SK-N-SH (cell line): ENCODE measurements at regions not wholly inside any gene's neighbourhood (a gene's known extent, or its start where the extent isn't known, plus 50 kb on each side); places are given as distances from the start of the nearest gene placed in this dataset.

Source experiments
- CTCF ChIA-PET: fragments of 300-600, 350-600 bp; formaldehyde crosslinking; extraction: SDS; loops from one replicate; lab custom pipeline; 2021; lab: Yijun Ruan, JAX
- POLR2A ChIA-PET: fragments of 350-600 bp; sonication (Branson Sonifier 250); formaldehyde crosslinking; extraction: SDS; loops from one replicate; lab custom pipeline; 2020; ENCODE audit warnings: antibody characterized with exemption, inconsistent platforms; lab: Yijun Ruan, JAX
- DNase-seq: peaks from one replicate; pipeline ENCODE4 v3.0.0; 2012
- H2AFZ ChIP-seq: fragments of 200-600 bp; sonication (generic); 2 replicates; pipeline ENCODE4 v1.8.1; 2016; ENCODE audit warnings: antibody characterized with exemption, mild to moderate bottlenecking, low read depth
- H3F3A ChIP-seq: fragments of 200-600 bp; sonication (generic); replicated peaks from 2 replicates; pipeline ENCODE3; 2016; ENCODE audit warnings: antibody characterized with exemption, mild to moderate bottlenecking; ENCODE audit not compliant: insufficient read depth
- H3K27ac ChIP-seq, 2 experiments: fragments of 200-500 bp in 1 of 2; fragments of 200-600 bp in 1 of 2; sonication (Bioruptor generic) in 1 of 2; sonication (generic), shearing (Covaris generic) in 1 of 2; 2 replicates each; pipeline versions ENCODE4 v1.5.1 to v1.6.1; 2014 to 2016; ENCODE audit warnings: low read depth in 2 of 2, inconsistent platforms in 1 of 2, low read length in 1 of 2, mild to moderate bottlenecking in 1 of 2, mixed read lengths in 1 of 2
- H3K27me3 ChIP-seq: fragments of 200-600 bp; sonication (generic), shearing (Covaris generic); 2 replicates; pipeline ENCODE4 v1.6.1; 2016; ENCODE audit warnings: mixed run types; ENCODE audit not compliant: insufficient read depth
- H3K36me3 ChIP-seq, 2 experiments: fragments of 200-500 bp in 1 of 2; fragments of 200-600 bp in 1 of 2; sonication (Bioruptor generic) in 1 of 2; sonication (generic) in 1 of 2; replicated peaks in 1 of 2; 2 replicates each; pipeline versions ENCODE3 to v1.5.1; 2014 to 2016; ENCODE audit warnings: low read length in 1 of 2, mild to moderate bottlenecking in 1 of 2; ENCODE audit not compliant: insufficient read depth in 2 of 2, control insufficient read depth in 1 of 2
- H3K4me1 ChIP-seq, 2 experiments: fragments of 200-500 bp in 1 of 2; fragments of 200-600 bp in 1 of 2; sonication (Bioruptor generic) in 1 of 2; sonication (generic), shearing (Covaris generic) in 1 of 2; 2 replicates each; pipeline versions ENCODE4 v1.5.1 to v1.6.1; 2014 to 2016; ENCODE audit warnings: low read depth in 1 of 2, low read length in 1 of 2, mixed run types in 1 of 2; ENCODE audit not compliant: insufficient read depth in 2 of 2, control insufficient read depth in 1 of 2
- H3K4me2 ChIP-seq: fragments of 200-600 bp; sonication (generic), shearing (Covaris generic); 2 replicates; pipeline ENCODE4 v1.6.1; 2017; ENCODE audit warnings: mixed run types
- H3K4me3 ChIP-seq, 2 experiments: fragments of 200-500 bp in 1 of 2; fragments of 200-600 bp in 1 of 2; sonication (Bioruptor generic) in 1 of 2; sonication (generic), shearing (Covaris generic) in 1 of 2; 2 replicates each; pipeline versions ENCODE4 v1.5.1 to v1.8.1; 2014 to 2016; ENCODE audit warnings: low read depth in 2 of 2, inconsistent platforms in 1 of 2, low read length in 1 of 2, mild to moderate bottlenecking in 1 of 2, mixed read lengths in 1 of 2, moderate library complexity in 1 of 2
- H3K79me2 ChIP-seq: fragments of 200-600 bp; sonication (generic); 2 replicates; pipeline ENCODE4 v1.8.1; 2017; ENCODE audit warnings: mild to moderate bottlenecking; ENCODE audit not compliant: insufficient read depth
- H3K9ac ChIP-seq: fragments of 200-600 bp; sonication (generic); 2 replicates; pipeline ENCODE4 v1.6.1; 2017; ENCODE audit warnings: mixed run types
- H3K9me2 ChIP-seq: fragments of 200-600 bp; sonication (generic); 2 replicates; pipeline ENCODE4 v1.6.1; 2017; ENCODE audit warnings: mixed run types
- H3K9me3 ChIP-seq: fragments of 200-600 bp; sonication (generic); 2 replicates; pipeline ENCODE4 v1.6.1; 2017; ENCODE audit warnings: mixed run types, mild to moderate bottlenecking, moderate library complexity
- H4K20me1 ChIP-seq: fragments of 200-600 bp; sonication (generic); 2 replicates; pipeline ENCODE4 v1.6.1; 2017; ENCODE audit warnings: mild to moderate bottlenecking, mixed run types; ENCODE audit not compliant: insufficient read depth
- ELF1 ChIP-seq: IDR thresholded peaks from 2 replicates; pipeline ENCODE4 v1.4.0; 2012
- EP300 ChIP-seq, 2 experiments: IDR thresholded peaks; 2 replicates each; pipeline versions ENCODE4 v1.4.0 to v1.6.1; 2012; ENCODE audit warnings: borderline replicate concordance in 1 of 2, low read depth in 1 of 2, low read length in 1 of 2
- EZH2phosphoT487 ChIP-seq: fragments of 200-600 bp; sonication (generic); IDR thresholded peaks from 2 replicates; pipeline ENCODE4 v1.6.1; 2017; ENCODE audit warnings: low read depth, mixed run types, mild to moderate bottlenecking, antibody characterized with exemption, moderate library complexity, borderline replicate concordance
- FOSL2 ChIP-seq: IDR thresholded peaks from 2 replicates; pipeline ENCODE4 v1.4.0; 2012; ENCODE audit warnings: low read depth, mild to moderate bottlenecking, moderate library complexity, borderline replicate concordance
- FOXM1 ChIP-seq: IDR thresholded peaks from 2 replicates; pipeline ENCODE4 v1.4.0; 2012; ENCODE audit warnings: low read depth, mild to moderate bottlenecking
- GABPA ChIP-seq: IDR thresholded peaks from 2 replicates; pipeline ENCODE4 v1.4.0; 2012; ENCODE audit warnings: low read depth, mild to moderate bottlenecking
- GATA2 ChIP-seq: sonication (generic); formaldehyde crosslinking; IDR thresholded peaks from 2 replicates; pipeline ENCODE4 v1.5.0; 2020; ENCODE audit warnings: mild to moderate bottlenecking, missing genetic modification reagents
- MEF2A ChIP-seq: IDR thresholded peaks from 2 replicates; pipeline ENCODE4 v1.4.0; 2012; ENCODE audit warnings: low read depth, borderline replicate concordance
- MXI1 ChIP-seq: IDR thresholded peaks from 2 replicates; pipeline ENCODE4 v1.6.1; 2012; ENCODE audit warnings: mild to moderate bottlenecking, low read depth, low read length, improper control_type of control experiment
- POLR2AphosphoS5 ChIP-seq: IDR thresholded peaks from 2 replicates; pipeline ENCODE4 v1.6.1; 2012; ENCODE audit warnings: low read depth, low read length
- RAD21 ChIP-seq: IDR thresholded peaks from 2 replicates; pipeline ENCODE4 v1.6.1; 2012; ENCODE audit warnings: mild to moderate bottlenecking, low read length
- RCOR1 ChIP-seq: fragments of 150-350 bp; IDR thresholded peaks from 2 replicates; pipeline ENCODE4 v1.6.1; 2017; ENCODE audit warnings: antibody characterized with exemption, low read length
- SIN3A ChIP-seq: IDR thresholded peaks from 2 replicates; pipeline ENCODE4 v1.6.1; 2012; ENCODE audit warnings: low read depth, mild to moderate bottlenecking, low read length, moderate library complexity, borderline replicate concordance
- TAF1 ChIP-seq: IDR thresholded peaks from 2 replicates; pipeline ENCODE4 v1.6.1; 2012; ENCODE audit warnings: low read depth, mild to moderate bottlenecking, low read length, moderate library complexity, borderline replicate concordance
- TCF12 ChIP-seq: IDR thresholded peaks from 2 replicates; pipeline ENCODE4 v1.4.0; 2012
- YY1 ChIP-seq: IDR thresholded peaks from 2 replicates; pipeline ENCODE4 v1.4.0; 2012; ENCODE audit warnings: low read depth, mild to moderate bottlenecking
- WGBS: methylation state at CpG from one replicate; pipeline ENCODE4 v1.1.6; 2017; ENCODE audit warnings: low lambda C conversion rate; 5-methylcytosine and 5-hydroxymethylcytosine counted together
- TF ChIP-seq, protein P1 (sequence below): fragments of 200-600 bp; sonication (generic); IDR thresholded peaks from 2 replicates; pipeline ENCODE4 v1.6.1; 2017; ENCODE audit warnings: antibody characterized with exemption, mild to moderate bottlenecking, moderate library complexity
- TF ChIP-seq, protein P2 (sequence below): IDR thresholded peaks from 2 replicates; pipeline ENCODE4 v1.6.1; 2012; ENCODE audit warnings: mild to moderate bottlenecking, low read depth, low read length, moderate library complexity
- TF ChIP-seq, protein P3 (sequence below): IDR thresholded peaks from 2 replicates; pipeline ENCODE4; 2012

DNA sequence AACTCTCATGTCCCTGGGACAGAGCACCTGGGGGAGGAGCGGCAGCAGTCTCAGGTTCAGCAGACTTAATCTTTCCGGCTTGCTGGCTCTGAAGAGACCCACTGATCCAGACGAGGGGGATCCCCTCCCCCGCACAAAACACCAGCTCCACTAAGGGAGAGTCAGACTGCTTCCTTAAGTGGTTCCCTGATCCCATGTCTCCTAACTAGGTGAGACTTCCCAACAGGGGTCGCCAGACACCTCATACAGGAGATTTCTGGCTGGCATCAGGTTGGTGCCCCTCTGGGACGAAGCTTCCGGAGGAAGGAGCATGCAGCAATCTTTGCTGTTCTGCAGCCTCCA is 157.2 kb upstream of the TMEM45B start:
- CTCF ChIA-PET = interaction anchor here (1.5 kb wide), 1 partner anchor 92 kb away, joined by 8 read pairs; no protein-coding TSS in a partner anchor
- no peaks in the 10 kb centered on the region for H3K4me1 ChIP-seq
- WGBS = 49% methylated on average over 5 of the region's 7 CpGs

DNA sequence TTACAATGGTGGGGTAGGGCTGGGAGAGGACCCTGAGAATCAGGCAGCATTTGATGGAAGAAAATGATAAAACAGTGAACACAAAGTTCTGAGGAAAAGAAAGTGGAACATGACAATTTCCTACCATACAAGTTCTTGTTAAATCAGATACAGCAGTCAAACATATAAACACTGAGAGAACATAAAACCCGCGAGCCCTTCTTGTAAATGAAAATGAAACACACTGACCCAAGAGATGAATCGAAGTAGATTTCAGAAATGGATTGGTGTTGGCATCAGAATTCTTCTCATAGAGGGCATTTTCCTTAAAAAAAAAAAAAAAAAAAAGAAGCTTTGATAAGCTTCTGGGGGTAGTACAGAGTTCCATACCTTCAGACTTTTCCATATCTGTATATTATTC is 134.7 kb upstream of the TMEM45B start:
- Histone ChIP-seq H3K9me3 (no peaks in the 10 kb centered on the region), H3K9ac (no peak overlapping the region), H3K27ac (no peak overlapping the region), H3K9me2 (no peaks in the 10 kb centered on the region), H3K4me3 (no peak overlapping the region), H2AFZ (no peak overlapping the region), H3K36me3 (no peaks in the 10 kb centered on the region), H3K4me1 (no peaks in the 10 kb centered on the region), H3K4me2 (no peak overlapping the region), H3K79me2 (no peaks in the 10 kb centered on the region), H3F3A (no peaks in the 10 kb centered on the region), H3K27me3 (no peaks in the 10 kb centered on the region), H4K20me1 (no peaks in the 10 kb centered on the region)
- 56% methylated on average over 3 of the region's 3 CpGs for WGBS
- POLR2A ChIA-PET = no interaction called here
- CTCF ChIA-PET = interaction anchor here (0.7 kb wide), 1 partner anchor 15 kb away, joined by 3 read pairs; no protein-coding TSS in a partner anchor
- TF ChIP-seq GABPA (no peak), RCOR1 (no peak), EZH2phosphoT487 (no peak)
- TF ChIP-seq, protein P1, sequence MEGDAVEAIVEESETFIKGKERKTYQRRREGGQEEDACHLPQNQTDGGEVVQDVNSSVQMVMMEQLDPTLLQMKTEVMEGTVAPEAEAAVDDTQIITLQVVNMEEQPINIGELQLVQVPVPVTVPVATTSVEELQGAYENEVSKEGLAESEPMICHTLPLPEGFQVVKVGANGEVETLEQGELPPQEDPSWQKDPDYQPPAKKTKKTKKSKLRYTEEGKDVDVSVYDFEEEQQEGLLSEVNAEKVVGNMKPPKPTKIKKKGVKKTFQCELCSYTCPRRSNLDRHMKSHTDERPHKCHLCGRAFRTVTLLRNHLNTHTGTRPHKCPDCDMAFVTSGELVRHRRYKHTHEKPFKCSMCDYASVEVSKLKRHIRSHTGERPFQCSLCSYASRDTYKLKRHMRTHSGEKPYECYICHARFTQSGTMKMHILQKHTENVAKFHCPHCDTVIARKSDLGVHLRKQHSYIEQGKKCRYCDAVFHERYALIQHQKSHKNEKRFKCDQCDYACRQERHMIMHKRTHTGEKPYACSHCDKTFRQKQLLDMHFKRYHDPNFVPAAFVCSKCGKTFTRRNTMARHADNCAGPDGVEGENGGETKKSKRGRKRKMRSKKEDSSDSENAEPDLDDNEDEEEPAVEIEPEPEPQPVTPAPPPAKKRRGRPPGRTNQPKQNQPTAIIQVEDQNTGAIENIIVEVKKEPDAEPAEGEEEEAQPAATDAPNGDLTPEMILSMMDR = no peak
- TF ChIP-seq, protein P2, sequence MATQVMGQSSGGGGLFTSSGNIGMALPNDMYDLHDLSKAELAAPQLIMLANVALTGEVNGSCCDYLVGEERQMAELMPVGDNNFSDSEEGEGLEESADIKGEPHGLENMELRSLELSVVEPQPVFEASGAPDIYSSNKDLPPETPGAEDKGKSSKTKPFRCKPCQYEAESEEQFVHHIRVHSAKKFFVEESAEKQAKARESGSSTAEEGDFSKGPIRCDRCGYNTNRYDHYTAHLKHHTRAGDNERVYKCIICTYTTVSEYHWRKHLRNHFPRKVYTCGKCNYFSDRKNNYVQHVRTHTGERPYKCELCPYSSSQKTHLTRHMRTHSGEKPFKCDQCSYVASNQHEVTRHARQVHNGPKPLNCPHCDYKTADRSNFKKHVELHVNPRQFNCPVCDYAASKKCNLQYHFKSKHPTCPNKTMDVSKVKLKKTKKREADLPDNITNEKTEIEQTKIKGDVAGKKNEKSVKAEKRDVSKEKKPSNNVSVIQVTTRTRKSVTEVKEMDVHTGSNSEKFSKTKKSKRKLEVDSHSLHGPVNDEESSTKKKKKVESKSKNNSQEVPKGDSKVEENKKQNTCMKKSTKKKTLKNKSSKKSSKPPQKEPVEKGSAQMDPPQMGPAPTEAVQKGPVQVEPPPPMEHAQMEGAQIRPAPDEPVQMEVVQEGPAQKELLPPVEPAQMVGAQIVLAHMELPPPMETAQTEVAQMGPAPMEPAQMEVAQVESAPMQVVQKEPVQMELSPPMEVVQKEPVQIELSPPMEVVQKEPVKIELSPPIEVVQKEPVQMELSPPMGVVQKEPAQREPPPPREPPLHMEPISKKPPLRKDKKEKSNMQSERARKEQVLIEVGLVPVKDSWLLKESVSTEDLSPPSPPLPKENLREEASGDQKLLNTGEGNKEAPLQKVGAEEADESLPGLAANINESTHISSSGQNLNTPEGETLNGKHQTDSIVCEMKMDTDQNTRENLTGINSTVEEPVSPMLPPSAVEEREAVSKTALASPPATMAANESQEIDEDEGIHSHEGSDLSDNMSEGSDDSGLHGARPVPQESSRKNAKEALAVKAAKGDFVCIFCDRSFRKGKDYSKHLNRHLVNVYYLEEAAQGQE = no peak
- no peak for DNase-seq

More for the DNA sequence above, 157.2 kb upstream of the TMEM45B start:
- no peak for DNase-seq
- Histone ChIP-seq H3K9me2 (no peaks in the 10 kb centered on the region), H3K4me2 (no peak overlapping the region), H3K27me3 (no peaks in the 10 kb centered on the region), H3K79me2 (no peaks in the 10 kb centered on the region), H3F3A (no peaks in the 10 kb centered on the region), H2AFZ (no peak overlapping the region), H3K36me3 (no peaks in the 10 kb centered on the region), H3K9me3 (no peaks in the 10 kb centered on the region; the same call in 1 of the 2 replicates), H3K9ac (no peak overlapping the region), H3K4me3 (no peak overlapping the region), H4K20me1 (no peaks in the 10 kb centered on the region), H3K27ac (no peak overlapping the region)
- TF ChIP-seq FOXM1 = no peak
- TF ChIP-seq ELF1 = no peak
- no peak for TF ChIP-seq FOSL2
- TF ChIP-seq POLR2AphosphoS5 = no peak
- TF ChIP-seq GATA2 (CRISPR knock-in tag) = no peak
- no peak for TF ChIP-seq YY1
- TF ChIP-seq, protein P3, sequence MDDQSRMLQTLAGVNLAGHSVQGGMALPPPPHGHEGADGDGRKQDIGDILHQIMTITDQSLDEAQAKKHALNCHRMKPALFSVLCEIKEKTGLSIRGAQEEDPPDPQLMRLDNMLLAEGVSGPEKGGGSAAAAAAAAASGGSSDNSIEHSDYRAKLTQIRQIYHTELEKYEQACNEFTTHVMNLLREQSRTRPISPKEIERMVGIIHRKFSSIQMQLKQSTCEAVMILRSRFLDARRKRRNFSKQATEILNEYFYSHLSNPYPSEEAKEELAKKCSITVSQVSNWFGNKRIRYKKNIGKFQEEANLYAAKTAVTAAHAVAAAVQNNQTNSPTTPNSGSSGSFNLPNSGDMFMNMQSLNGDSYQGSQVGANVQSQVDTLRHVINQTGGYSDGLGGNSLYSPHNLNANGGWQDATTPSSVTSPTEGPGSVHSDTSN = no peak
- no peak for TF ChIP-seq RAD21
- TF ChIP-seq, protein P2 = no peak
- no peak for TF ChIP-seq MXI1
- no peak for TF ChIP-seq MEF2A
- TF ChIP-seq TCF12 = no peak
- no peak for TF ChIP-seq EP300 (IDR thresholded peaks at IDR 0.05; ENCODE audit: borderline replicate concordance in 1 of 2, low read depth in 1 of 2, low read length in 1 of 2)
- TF ChIP-seq SIN3A = no peak
- TF ChIP-seq TAF1 = no peak
- POLR2A ChIA-PET = no interaction called here
